GM19238 (cell line): ENCODE measurements at regions not wholly inside any gene's neighbourhood (a gene's known extent, or its start where the extent isn't known, plus 50 kb on each side); places are given as distances from the start of the nearest gene placed in this dataset.

Experiments used
- DNase-seq: peaks from one replicate; pipeline ENCODE4 v3.0.0; 2011; ENCODE audit warnings: low spot score; ENCODE audit not compliant: insufficient read length

- DNase-seq = no peak
Observed at GRCh38 chr6:147755999-147756398, 247.5 kb downstream of the SAMD5 start.

GRCh38 chr6:147756891-147757290 lies 248.4 kb downstream of the SAMD5 start:
- no peak for DNase-seq

GRCh38 chr6:147757291-147757690 lies 248.8 kb downstream of the SAMD5 start:
- DNase-seq = no peak

- DNase-seq = no peak
Observed at GRCh38 chr6:147758303-147758702, 249.8 kb downstream of the SAMD5 start.

GRCh38 chr6:147759093-147759492 lies 250.6 kb downstream of the SAMD5 start:
- no peak for DNase-seq

- DNase-seq = no peak
Observed at GRCh38 chr6:147759536-147759935, 251.0 kb downstream of the SAMD5 start.

- DNase-seq = no peak
Observed at GRCh38 chr6:147765541-147765940, 257.1 kb downstream of the SAMD5 start.

GRCh38 chr6:147768969-147769368 lies 260.5 kb downstream of the SAMD5 start:
- DNase-seq = no peak

- no peak for DNase-seq
Observed at GRCh38 chr6:147769496-147770087, 261.1 kb downstream of the SAMD5 start.

GRCh38 chr6:147770221-147770620 lies 261.7 kb downstream of the SAMD5 start:
- no peak for DNase-seq

GRCh38 chr6:147772724-147773123 lies 264.2 kb downstream of the SAMD5 start:
- no peak for DNase-seq

- no peak for DNase-seq
Observed at GRCh38 chr6:147774856-147775255, 266.4 kb downstream of the SAMD5 start.

- no peak for DNase-seq
Observed at GRCh38 chr6:147776631-147777213, 268.2 kb downstream of the SAMD5 start.

- DNase-seq = no peak
Observed at GRCh38 chr6:147779624-147780023, 271.1 kb downstream of the SAMD5 start.

GRCh38 chr6:147782302-147782701 lies 273.8 kb downstream of the SAMD5 start:
- DNase-seq = no peak

GRCh38 chr6:147784371-147784770 lies 275.9 kb downstream of the SAMD5 start:
- DNase-seq = no peak

GRCh38 chr6:147787417-147787816 lies 278.9 kb downstream of the SAMD5 start:
- no peak for DNase-seq

GRCh38 chr6:147789430-147789947 lies 281.0 kb downstream of the SAMD5 start:
- no peak for DNase-seq

GRCh38 chr6:147793871-147794643 lies 285.6 kb downstream of the SAMD5 start:
- no peak for DNase-seq

GRCh38 chr6:147802459-147802858 lies 294.0 kb downstream of the SAMD5 start:
- DNase-seq = no peak

- no peak for DNase-seq
Observed at GRCh38 chr6:147805155-147805554, 296.7 kb downstream of the SAMD5 start.

GRCh38 chr6:147806697-147807096 lies 298.2 kb downstream of the SAMD5 start:
- DNase-seq = no peak

GRCh38 chr6:147808640-147809039 lies 300.1 kb downstream of the SAMD5 start:
- DNase-seq = no peak
